Activated CD4-positive, alpha-beta T cell treated with anti-CD3 and anti-CD28 coated beads, Interleukin-2, amount 50 U/mL, for 4 hours (primary cell): ENCODE measurements at regions not wholly inside any gene's neighbourhood (a gene's known extent, or its start where the extent isn't known, plus 50 kb on each side); places are given as distances from the start of the nearest gene placed in this dataset.
"Not testable (repeated sequence)": the region's sequence is repeated elsewhere in the genome, so short reads cannot be mapped to it uniquely, and the experiment has no call there.

Experiments used
- DNase-seq, 2 experiments: peaks; one replicate each; pipeline ENCODE4 v3.0.0-alpha.2; 2020

DNA sequence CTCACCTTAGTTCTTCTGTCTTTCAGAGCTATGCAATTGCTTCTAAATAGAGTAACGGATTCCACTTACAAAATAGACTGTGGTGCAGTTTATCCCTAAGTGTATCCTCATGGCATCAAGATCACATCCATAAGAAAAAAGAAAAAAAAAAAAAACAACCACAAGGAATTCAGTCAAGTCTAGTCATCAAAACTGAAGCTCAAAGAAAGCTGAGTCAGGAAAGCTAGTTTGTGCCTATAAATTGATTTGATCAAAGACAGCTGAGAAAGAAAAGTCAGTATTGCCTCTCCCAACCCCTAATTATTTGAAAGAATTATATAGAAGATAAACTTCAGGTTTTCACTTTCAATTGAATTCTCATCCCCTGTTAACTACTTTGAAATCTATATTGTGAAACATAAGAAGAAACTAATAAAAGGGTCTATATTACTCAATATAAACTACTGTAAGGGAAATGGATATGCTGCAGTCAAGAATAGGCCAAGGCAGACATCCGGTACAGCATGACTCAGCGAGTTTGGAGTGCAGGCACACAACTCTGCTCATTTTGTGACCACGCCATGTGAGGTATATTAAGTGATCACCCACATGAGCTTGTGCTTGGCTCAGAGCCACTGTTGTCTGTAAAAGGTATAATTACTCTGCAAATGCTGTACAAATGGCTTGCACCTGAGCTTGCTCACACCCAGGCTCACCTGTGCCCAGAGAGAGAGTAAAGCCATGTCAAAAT is 568.1 kb upstream of the CRIM1 start:
- no peak for DNase-seq

DNA sequence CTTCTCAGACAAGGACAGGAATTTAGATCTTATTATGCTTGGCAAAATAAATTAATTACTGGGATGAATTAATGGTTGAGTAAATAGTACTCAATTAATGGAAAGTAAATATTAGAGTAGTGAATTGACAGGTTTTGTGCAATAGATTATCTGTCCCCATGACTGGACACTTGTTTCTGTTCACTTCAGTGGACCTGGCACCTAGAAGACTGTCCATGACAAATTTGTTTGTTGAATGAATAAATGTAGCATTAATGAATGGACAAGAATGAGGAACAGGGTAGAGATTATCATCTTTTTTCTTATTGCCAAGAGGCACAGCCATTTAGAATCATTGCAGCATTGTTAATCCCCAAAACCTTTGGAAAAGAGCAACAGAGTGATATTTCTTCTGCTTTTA is 570.0 kb upstream of the CRIM1 start:
- DNase-seq, result no peak

DNA sequence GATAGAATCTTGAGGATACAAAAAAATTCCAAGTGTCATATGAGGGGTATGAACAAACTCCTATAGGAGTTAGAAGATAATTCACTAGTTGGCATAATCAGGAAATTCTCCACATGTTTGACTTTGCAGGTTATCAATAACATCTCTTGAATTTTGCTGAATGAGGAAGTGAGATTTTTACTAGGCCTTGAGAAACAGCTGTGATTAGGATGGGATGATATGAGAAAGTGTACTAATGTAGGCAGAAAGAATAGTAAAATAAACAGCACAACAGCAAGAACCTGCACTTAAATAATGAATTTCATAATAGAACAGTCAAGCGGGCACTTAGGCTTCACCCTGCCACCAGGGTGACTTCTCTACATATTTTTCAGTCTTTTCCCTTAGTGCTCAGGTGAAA is 570.8 kb upstream of the CRIM1 start:
- no peak for DNase-seq

DNA sequence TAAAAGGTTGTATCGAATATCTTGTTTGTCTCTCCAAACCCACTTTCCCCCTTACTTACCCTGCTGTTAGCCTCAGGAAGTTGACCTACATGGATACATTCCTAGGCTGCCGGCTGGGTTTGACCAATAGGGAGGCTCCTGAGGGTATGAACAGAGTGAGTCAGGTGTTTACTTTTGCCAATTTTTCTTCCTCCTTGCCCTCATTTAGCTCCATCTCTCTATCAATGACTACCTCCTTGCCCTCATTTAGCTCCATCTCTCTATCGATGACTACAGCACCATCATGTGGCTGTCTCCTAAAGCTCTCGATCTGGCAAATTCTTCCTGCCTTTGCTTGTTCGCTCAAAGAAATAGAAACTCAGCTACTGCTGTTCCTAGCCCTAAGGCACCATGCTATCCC is 571.9 kb upstream of the CRIM1 start:
- DNase-seq, result no peak

DNA sequence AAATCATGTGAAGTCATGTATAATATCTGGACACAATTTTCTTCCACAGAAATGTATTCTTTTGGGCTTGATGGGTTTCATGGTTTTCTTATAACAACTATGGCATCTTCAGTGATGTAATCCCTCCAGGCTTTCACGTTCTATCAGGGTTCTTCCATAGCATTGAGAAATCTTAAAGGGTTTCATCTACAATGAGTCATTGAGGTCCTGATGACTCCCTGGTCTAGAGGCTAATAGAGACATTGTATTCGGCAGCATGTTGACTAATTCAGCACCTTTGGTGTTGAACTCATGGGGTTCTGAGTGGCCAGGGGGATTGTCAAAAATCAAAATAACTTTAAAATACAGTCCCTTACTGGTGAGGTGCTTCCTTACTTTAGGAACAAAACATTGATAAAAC is 614.0 kb upstream of the CRIM1 start:
- no peak for DNase-seq

DNA sequence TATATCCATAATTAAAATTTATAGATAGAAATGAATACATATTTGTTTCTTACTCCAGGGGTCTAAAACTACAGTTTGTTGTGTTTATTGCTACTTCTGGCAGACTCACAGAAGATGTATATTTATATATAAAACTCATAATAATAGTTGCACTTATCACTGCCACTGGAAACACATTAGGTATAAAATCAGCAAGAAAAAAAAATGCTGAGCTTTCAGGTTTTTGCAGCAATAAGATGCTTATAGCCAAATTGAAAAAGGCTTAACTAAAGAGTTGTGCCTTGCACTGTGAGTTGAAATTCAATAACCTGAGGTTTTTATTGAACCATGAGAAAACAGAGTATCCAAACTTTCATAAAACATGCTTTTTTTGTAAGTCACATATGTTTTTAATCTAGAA is 623.9 kb upstream of the CRIM1 start:
- DNase-seq, result no peak

DNA sequence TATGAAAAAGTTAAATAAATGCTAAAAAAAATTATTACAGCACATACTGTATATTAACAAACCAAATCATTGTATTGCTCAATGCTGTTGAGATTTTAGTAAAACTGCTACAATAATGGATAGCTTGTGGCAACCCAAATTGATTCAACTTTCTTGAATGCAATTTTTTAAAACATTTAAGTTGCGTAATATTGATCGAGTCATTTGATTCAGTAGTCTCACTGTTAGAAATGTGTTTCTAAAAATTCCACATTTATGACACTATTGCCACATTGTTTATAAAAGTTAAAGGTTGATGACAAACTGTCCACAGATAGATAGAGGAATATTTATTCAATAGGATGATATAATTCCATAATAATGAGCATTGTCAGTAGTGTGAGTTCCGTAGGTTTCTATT is 640.7 kb upstream of the CRIM1 start:
- DNase-seq, result no peak

DNA sequence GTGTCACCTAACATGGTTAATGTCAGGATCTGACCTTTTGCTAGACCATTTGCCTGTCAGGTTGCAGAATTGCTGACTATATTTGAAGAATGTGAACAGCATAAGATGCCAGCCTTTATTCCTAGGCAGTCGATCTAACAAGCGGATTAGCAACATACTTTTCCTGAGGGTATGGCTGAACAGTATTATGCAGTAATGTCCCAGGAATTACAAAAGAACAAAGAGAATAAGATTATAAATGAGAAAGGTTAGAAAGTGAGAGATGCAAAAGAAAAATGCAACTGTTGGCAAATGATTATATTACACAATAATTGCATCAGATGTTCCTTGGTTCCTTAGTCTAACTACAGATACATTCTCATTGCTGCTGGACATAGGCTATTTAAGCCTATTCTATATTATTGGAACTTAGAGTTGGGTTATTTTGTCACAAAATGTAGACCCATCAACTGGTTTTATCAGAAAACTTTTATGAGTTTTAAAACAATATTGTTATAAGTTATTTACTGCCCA is 647.1 kb upstream of the CRIM1 start:
- no peak for DNase-seq

DNA sequence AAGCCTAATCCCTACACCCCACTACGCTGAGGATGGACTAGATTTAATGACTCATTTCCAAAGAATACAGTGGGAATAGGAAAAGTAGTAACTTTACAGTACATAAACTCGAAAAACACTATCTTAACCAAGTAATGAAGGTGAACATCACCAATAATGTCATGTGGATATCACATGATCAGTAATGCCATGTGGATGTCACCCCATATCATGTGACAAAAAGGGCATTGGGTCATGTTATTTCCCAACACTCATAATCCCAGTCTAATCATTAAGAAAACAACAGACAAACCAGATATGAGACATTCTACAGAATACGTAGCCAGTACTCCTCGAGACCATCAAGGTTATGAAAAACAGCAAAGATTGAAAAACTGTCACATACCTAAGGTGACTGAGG is 667.3 kb upstream of the CRIM1 start:
- DNase-seq, result no peak

DNA sequence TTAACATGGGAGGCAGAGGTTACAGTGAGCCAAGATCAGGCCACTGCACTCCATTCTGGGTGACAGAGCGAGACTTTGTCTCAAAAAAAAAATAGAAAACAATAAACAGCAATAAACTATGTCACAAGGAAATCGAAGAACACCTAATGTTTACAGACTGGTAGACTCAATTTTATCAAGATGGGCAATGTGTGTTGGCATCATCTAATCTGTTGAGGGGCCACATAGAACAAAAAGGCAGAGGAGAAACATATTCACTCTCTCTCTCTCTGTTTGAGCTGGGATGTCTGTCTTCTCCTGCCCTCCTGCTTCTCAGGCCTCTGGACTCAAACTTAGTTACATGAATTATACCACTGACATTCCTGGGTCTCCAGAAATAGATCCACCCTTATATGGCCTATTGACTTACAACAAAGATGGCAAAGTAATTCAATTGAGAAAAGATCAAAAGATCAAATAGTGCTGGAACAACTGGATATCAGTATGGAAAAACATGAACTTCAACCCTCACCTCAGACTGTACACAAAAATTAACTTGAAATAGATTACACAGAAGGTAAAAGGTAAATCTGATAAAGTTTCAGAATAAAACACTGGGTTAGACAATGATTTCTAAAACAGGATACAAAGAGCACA is 703.8 kb upstream of the CRIM1 start:
- DNase-seq, result no peak

DNA sequence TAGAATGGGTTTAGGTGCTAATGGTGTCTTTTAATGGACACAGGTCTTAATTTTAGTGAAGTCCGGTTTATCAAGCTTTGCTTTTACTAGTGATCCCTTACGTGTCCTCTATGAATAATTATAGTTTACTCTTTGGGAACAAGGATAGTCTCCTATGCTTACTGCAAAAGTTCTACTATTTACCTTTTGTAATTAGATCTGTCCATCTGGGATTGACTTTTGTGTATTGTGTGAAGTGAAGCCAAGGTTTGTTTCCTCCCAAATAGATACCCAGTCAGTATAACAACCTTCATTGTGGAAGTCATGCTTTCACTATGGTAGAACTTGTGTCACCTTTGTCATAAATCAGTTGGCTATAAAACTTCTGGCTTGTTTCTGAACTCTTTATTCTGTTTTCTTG is 740.9 kb upstream of the CRIM1 start:
- no peak for DNase-seq

DNA sequence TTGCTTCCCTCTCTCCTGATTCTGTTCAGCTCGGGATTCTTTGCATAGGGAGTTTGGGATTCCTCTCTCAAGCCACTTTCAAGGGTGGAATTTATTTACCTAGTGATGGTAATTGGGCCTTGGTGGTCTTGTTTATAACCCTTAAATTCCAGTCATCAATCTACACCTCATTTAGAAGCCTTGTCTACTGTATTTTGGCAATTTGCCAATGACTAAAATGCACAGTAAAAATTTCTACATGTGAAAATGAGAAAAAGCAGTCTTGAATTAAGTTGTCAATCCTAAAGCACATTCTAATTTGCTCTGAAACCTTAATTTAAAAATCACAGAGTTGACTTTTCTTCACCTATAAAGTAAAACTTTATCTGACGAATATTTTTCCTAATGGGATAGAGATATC is 749.2 kb upstream of the CRIM1 start:
- no peak for DNase-seq

DNA sequence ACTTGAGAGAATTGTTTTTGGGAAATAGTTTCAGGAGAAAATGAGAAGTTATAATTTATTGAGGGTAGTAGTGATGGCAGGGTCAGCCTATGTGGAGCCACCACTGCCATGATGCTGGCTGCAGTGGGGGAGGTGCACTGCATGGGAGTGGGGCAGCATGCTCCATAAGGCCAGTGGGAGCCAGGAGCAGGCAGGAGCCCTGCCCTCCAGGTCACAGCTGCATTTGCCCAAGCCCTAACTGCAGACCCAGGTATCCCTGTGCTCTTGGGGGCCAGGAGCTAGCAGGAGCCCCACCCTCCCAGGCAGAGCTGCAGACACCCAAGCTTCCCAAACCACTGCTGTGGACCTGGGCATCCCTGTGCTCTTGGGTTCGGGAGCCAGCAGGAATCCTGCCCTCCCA is 757.3 kb upstream of the CRIM1 start:
- DNase-seq, result no peak

DNA sequence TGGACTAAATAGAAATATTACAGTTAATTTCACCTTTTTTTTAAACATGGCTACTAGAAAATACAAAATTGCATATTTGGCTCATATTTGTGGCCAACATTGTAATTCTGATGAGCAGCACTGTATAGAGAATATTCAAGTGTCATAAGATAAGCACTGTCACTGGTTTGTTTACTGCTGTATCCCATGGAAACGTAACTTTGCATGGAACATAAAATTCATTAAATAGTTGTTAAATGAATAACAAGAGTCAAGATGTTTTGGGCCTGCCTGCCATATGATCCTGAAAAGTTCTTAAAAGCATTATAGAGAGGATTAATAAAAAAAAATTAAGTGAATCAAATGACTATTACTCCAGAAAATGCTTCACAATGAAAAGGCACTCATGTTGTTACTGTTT is 763.7 kb upstream of the CRIM1 start:
- DNase-seq, result no peak

DNA sequence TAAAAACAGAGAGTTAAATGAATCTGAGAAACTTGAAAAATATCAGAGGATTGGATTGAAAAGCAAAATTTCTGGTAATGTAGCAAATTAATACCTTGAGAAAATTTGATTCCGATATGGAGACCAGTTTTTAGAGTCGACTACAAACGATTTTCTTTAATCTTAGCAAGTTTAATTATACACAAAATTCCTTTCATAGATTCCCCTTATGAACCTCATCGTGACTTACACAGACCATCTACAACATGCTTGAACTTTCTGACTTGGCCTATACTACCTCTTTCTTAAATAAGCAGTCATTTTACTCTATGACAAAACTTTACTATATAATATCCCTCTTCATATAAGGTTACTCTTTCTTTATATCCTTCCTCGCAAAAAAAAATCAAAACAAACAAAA is 769.6 kb upstream of the CRIM1 start:
- no peak for DNase-seq

DNA sequence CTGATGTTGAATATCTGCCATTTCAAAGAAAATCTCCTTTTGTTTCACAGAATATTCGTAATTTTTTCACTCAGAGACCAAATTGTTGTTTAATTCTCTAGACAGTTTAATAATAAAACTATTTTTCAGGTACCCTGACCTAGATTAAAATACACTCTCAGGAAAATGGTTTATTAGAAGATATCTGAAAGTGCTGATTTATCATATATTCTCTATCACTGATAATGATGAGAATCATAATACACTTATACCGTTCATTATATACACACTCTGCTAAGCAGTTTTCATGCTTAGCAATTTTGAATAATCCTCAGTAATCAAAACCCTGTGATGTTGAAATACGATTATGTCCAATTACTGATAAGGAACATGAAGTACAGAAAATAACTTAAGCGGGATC is 772.9 kb upstream of the CRIM1 start:
- no peak for DNase-seq

DNA sequence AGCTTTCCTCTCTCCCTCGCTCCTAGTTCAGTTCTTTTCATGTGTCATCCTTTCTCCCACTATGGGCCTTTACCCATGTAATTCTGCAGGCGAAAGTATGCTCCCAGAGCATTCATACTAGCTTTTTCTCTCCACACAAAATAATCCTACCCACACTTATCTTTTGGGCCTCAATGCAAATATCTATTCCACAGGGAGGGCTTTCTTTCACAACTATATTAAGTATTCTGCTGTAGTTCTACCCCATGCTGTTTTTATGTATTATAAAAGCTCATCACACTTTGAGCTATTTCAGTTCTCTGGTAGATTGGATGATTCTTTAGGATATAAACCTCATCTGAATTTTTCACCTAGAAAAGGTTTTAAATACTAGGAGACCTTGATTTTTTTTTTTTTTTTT is 774.6 kb upstream of the CRIM1 start:
- no peak for DNase-seq

DNA sequence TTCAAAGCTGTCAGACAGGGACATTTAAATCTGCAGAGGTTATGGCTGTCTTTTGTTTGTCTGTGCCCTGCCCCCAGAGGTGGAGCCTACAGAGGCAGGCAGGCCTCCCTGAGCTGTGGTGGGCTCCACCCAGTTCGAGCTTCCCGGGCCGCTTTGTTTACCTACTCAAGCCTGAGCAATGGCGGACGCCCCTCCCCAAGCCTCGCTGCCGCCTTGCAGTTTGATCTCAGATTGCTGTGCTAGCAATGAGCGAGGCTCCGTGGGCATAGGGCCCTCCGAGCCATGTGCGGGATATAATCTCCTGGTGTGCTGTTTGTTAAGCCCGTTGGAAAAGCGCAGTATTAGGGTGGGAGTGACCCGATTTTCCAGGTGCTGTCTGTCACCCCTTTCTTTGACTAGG is 787.0 kb upstream of the CRIM1 start:
- DNase-seq, result not testable (repeated sequence)

DNA sequence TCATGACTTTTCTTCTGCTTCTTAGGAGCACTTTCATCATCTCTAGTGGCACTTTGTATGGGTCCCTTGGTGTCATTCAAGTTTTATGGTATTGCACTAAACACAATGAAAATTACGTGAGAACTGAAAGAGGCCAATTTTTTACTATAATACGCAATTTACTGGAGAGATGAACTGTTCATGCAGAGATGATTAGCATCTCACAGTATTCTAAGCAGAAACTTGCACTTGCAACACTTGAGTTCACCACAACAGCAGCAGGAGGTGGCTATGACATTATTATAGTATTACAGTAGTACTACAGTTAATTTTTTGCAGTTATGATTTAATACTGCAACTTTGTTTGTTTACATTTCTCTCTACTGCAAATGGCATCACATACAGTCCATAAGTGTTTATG is 793.1 kb upstream of the CRIM1 start:
- no peak for DNase-seq

DNA sequence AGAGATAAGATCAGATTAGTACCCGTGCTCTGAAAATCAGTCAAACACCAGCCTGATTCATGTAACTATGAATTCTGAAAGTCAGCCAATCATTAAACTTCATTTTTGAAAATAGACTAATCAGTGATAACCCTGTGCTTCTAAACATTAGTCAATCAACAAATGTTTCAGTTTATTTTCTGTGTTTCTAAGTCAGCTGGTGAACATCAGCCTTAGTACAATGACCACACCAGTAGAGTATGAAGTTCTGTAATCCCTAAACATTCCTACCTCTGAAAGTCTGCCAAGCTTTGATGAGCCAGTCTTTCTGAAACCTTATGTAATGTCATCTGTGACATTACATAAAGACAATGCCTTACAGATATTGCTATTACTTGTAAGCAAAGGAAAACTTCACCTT is 807.4 kb upstream of the CRIM1 start:
- DNase-seq, result no peak

DNA sequence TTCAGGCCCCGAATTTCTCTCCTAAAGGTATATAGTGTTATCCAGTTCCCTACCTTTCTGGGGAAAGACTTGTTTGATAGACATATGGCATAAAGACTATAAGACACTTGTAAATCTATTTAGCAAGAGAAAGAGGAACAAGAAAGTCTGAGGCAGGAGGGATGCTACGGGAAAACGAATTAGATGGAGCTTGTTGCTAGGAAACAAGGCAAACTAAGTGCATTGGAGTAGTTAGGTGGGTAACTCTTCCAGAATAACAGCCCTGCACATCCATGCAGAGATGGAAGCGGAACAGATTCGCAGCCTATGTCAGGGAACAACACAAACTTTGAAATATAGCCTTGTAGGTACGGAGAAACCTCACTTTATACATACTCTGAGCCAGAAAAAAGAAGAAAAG is 810.3 kb upstream of the CRIM1 start:
- DNase-seq, result no peak

DNA sequence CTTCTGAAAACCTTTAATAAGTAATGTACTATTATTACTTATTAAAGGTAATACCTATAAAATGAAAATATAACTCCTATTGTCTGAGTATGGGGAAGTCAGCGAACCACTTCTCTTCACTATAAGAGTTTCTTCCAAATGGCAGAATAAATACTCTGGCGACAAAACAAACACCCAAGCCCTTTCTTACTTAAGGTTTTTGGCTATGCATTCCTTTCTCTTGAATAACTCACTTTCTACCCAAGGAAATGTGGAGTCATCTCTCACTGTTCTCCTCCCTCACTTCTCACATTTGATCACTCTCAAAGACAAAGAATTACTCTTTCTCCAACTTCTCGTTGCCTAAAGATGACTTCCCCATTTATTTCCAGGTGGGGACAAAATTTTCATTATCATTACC is 816.8 kb upstream of the CRIM1 start:
- DNase-seq, result no peak

DNA sequence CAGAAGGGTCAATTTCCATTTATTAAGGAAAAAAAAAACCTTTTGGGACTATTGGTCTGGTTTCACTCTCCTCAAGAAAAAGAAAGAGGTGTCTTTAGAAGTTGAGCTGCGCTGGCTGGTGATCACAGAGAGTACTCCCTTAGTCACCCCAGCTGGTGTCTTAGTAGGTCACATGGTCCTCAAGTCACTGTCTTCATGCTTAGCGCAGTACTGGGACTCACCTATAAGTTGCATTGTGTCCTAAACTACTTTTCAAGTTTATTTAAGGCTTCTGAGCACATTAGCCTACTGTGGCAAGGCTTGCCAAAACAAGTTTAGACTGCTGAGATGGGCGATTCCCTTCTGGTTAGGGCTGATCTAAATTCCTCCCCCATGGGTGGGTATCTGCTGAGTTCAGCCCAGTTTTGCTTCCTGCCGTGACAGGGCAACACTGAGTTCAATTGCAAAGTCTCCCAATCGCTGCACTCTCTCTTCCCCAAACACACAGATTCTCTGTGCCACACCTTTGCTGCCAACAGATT is 824.9 kb upstream of the CRIM1 start:
- no peak for DNase-seq

DNA sequence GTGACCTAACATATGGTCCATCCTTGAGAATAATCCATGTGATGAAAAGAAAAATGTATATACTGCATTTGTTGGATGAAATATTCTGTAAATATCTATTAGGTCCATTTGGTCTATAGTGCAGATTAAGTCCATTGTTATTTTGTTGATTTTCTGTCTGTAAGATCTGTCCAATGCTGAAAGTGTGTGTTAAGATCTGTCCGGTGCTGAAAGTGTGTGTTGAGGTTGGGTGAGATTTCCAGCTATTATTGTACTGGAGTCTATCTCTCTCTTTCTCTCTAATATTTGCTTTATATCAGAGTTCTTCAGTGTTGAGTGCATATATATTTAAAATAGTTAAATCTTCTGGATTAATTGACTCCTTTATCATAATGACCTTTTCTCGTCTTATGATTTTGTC is 828.8 kb upstream of the CRIM1 start:
- DNase-seq, result no peak

DNA sequence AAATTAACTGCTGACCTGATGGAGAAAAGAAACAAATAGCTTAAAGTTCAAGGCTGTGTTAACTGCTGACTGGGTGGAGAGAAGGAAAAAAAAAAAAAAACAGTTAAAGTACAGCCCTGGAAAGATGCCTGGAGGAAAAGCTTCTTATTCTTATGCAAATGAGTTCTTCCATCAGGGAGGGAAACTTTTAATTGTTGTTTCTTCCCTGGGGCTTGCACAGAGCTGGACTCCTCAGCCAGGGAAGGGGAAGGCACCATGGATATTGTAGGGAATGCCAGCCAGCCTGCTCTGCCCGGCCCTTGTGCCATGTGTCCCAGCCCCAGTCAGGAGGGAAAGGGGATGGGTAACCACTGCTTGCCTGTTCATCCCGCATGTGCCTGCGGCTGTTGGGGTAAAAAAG is 833.1 kb upstream of the CRIM1 start:
- no peak for DNase-seq
